OCI-LY7 (cell line): ENCODE measurements at regions not wholly inside any gene's neighbourhood (a gene's known extent, or its start where the extent isn't known, plus 50 kb on each side); places are given as distances from the start of the nearest gene placed in this dataset.

Experiments used
- BruUV-seq: library from RNA; stranded (reverse); fragments of 400-500 nt; replicated peaks from 2 replicates; lab custom pipeline; 2021; lab: Mats Ljungman, UMichigan
- CTCF ChIA-PET: fragments of 300-600 bp; sonication (Branson Sonifier 250); formaldehyde crosslinking; loops from one replicate; lab custom pipeline; 2022; ENCODE audit warnings: antibody characterized with exemption; ENCODE audit not compliant: unreplicated experiment; lab: Charles Lee
- POLR2A ChIA-PET: fragments of 300-600 bp; sonication (Branson Sonifier 250); formaldehyde crosslinking; loops from one replicate; lab custom pipeline; 2022; ENCODE audit warnings: antibody characterized with exemption; lab: Charles Lee
- DNase-seq: peaks from one replicate; pipeline ENCODE4 v3.0.0-alpha.2; 2015; ENCODE audit warnings: low spot score
- H2AFZ ChIP-seq: fragments of 200-600 bp; sonication (generic), shearing (Covaris generic); 2 replicates; pipeline ENCODE4 v1.6.1; 2014; ENCODE audit warnings: mild to moderate bottlenecking, antibody characterized with exemption, low read length, moderate library complexity
- H3K27ac ChIP-seq: fragments of 200-600 bp; sonication (generic); 2 replicates; pipeline ENCODE4 v1.5.1; 2014; ENCODE audit warnings: mixed run types, low read depth, mild to moderate bottlenecking, moderate library complexity, low read length, inconsistent platforms; ENCODE audit not compliant: poor library complexity, severe bottlenecking
- H3K36me3 ChIP-seq: fragments of 200-600 bp; sonication (generic); 2 replicates; pipeline ENCODE4 v1.6.1; 2014; ENCODE audit warnings: mild to moderate bottlenecking, antibody characterized with exemption, low read length, moderate library complexity, mixed read lengths; ENCODE audit not compliant: insufficient read depth
- H3K4me1 ChIP-seq: fragments of 200-600 bp; sonication (generic); 2 replicates; pipeline ENCODE4 v1.5.1; 2014; ENCODE audit warnings: mild to moderate bottlenecking, low read length; ENCODE audit not compliant: insufficient read depth, poor library complexity, severe bottlenecking
- H3K4me2 ChIP-seq: fragments of 200-600 bp; sonication (generic); 2 replicates; pipeline ENCODE4 v1.6.1; 2014; ENCODE audit warnings: mild to moderate bottlenecking, low read length
- H3K4me3 ChIP-seq: fragments of 200-600 bp; sonication (generic); 2 replicates; pipeline ENCODE4 v1.5.1; 2014; ENCODE audit warnings: mild to moderate bottlenecking, low read depth, low read length; ENCODE audit not compliant: poor library complexity, severe bottlenecking
- H3K79me2 ChIP-seq: fragments of 200-600 bp; sonication (generic); 2 replicates; pipeline ENCODE4 v1.6.1; 2016; ENCODE audit warnings: low read depth, mild to moderate bottlenecking, low read length, moderate library complexity, mixed read lengths; ENCODE audit not compliant: insufficient read depth
- H3K9me2 ChIP-seq: fragments of 200-600 bp; sonication (generic); 2 replicates; pipeline ENCODE4 v1.6.1; 2016; ENCODE audit warnings: mild to moderate bottlenecking, low read length, mixed read lengths; ENCODE audit not compliant: insufficient read depth
- H3K9me3 ChIP-seq: fragments of 200-600 bp; sonication (generic); 2 replicates; pipeline ENCODE4 v1.6.1; 2014; ENCODE audit warnings: mild to moderate bottlenecking, mixed run types, low read length, mixed read lengths
- H4K20me1 ChIP-seq: fragments of 200-600 bp; sonication (generic); 2 replicates; pipeline ENCODE4 v1.6.1; 2014; ENCODE audit warnings: mild to moderate bottlenecking, antibody characterized with exemption, low read length, moderate library complexity, mixed read lengths; ENCODE audit not compliant: insufficient read depth
- EZH2phosphoT487 ChIP-seq: fragments of 200-600 bp; sonication (generic); IDR thresholded peaks from 2 replicates; pipeline ENCODE4 v1.6.1; 2018; ENCODE audit warnings: low read depth, borderline replicate concordance, mild to moderate bottlenecking, mixed run types, antibody characterized with exemption, low read length, moderate library complexity, mixed read lengths
- intact Hi-C: fragments of 100-400 bp; cut with micrococcal nuclease; formaldehyde crosslinking; loops from one replicate; pipeline ENCODE4 v1.10.0; 2022; ENCODE audit not compliant: unreplicated experiment
- TF ChIP-seq, protein P1 (sequence below): fragments of 200-600 bp; sonication (generic); conservative IDR thresholded peaks from 2 replicates; pipeline ENCODE4 v1.5.1; 2014; ENCODE audit warnings: mild to moderate bottlenecking, antibody characterized with exemption, low read length, moderate library complexity, mixed read lengths

DNA sequence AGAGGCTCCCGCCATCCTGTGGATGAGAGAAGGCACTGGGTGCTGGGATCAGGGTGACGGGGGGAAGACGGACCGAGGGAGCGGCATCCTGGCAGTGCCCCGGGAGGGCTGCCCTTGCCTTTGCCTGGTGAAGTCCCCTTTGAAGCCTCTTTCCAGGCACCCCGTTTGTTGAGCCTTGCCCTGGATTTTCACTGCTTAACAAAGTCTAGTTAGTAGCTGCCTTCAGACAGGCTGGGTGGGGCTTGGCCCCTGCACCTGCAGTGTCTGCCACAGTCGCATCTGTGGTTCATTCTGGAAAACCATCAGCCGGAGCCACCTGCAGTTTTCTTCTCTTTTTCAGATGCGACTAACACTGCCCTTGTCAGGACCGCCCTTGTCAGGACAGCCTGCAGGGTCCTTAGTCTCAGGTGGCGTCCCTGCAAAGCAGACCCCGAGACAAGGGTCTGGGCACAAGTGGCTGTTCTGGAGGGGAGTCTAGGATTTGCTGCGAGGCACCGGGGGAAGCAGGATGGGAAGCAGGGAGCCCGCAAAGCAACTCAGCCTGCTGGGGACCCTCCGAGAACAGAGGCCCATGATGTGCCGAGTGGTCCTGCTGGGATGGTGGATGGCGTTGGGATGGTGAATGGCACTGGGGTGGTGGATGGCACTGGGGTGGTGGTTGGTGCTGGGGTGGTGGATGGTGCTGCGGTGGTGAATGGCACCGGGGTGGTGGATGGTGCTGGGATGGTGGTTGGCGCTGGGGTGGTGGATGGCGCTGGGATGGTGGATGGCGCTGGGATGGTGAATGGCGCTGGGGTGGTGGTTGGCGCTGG is 147.9 kb upstream of the COL5A1 start:
- intact Hi-C loops = no loop called here
- POLR2A ChIA-PET = no interaction called here
- TF ChIP-seq EZH2phosphoT487 = no peak
- TF ChIP-seq, protein P1, sequence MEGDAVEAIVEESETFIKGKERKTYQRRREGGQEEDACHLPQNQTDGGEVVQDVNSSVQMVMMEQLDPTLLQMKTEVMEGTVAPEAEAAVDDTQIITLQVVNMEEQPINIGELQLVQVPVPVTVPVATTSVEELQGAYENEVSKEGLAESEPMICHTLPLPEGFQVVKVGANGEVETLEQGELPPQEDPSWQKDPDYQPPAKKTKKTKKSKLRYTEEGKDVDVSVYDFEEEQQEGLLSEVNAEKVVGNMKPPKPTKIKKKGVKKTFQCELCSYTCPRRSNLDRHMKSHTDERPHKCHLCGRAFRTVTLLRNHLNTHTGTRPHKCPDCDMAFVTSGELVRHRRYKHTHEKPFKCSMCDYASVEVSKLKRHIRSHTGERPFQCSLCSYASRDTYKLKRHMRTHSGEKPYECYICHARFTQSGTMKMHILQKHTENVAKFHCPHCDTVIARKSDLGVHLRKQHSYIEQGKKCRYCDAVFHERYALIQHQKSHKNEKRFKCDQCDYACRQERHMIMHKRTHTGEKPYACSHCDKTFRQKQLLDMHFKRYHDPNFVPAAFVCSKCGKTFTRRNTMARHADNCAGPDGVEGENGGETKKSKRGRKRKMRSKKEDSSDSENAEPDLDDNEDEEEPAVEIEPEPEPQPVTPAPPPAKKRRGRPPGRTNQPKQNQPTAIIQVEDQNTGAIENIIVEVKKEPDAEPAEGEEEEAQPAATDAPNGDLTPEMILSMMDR = no peak
- Histone ChIP-seq H3K79me2 (no peaks in the 10 kb centered on the region), H3K4me1 (no peaks in the 10 kb centered on the region), H3K36me3 (no peaks in the 10 kb centered on the region), H3K4me3 (no peak overlapping the region), H2AFZ (no peak overlapping the region), H3K9me2 (no peaks in the 10 kb centered on the region), H3K9me3 (no peaks in the 10 kb centered on the region), H3K4me2 (no peak overlapping the region), H4K20me1 (no peaks in the 10 kb centered on the region), H3K27ac (no peak overlapping the region)
- CTCF ChIA-PET = no interaction called here
- no TSS peak for BruUV-seq
- no peak for DNase-seq

- H3K4me1 ChIP-seq = no peaks in the 10 kb centered on the region
- H3K9me2 ChIP-seq = no peaks in the 10 kb centered on the region
- intact Hi-C loops = no loop called here
- no peak overlapping the region for H3K27ac ChIP-seq
- H2AFZ ChIP-seq = no peak overlapping the region
- CTCF ChIA-PET = interaction anchor here (0.6 kb wide), 1 partner anchor 200 kb away, joined by 7 read pairs; no protein-coding TSS in a partner anchor
- POLR2A ChIA-PET = no interaction called here
- no peak for DNase-seq
- TF ChIP-seq, protein P1 = no peak
- TF ChIP-seq EZH2phosphoT487 = no peak
- no TSS peak for BruUV-seq
- no peak overlapping the region for H3K4me2 ChIP-seq
- no peaks in the 10 kb centered on the region for H3K36me3 ChIP-seq
- no peaks in the 10 kb centered on the region for H3K9me3 ChIP-seq
- H3K79me2 ChIP-seq = no peaks in the 10 kb centered on the region
- no peaks in the 10 kb centered on the region for H4K20me1 ChIP-seq
- no peak overlapping the region for H3K4me3 ChIP-seq
These were observed 147.3 kb upstream of the COL5A1 start for GRCh38 chr9:134494273-134494815.

- TF ChIP-seq, protein P1 = no peak
- TF ChIP-seq EZH2phosphoT487 = no peak
- POLR2A ChIA-PET = no interaction called here
- BruUV-seq = no TSS peak
- no peaks in the 10 kb centered on the region for H3K4me1 ChIP-seq
- no peaks in the 10 kb centered on the region for H3K36me3 ChIP-seq
- CTCF ChIA-PET = interaction anchor here (0.6 kb wide), 1 partner anchor 201 kb away, joined by 7 read pairs; no protein-coding TSS in a partner anchor
- no peak overlapping the region for H2AFZ ChIP-seq
- intact Hi-C loops = no loop called here
- H3K9me3 ChIP-seq = no peaks in the 10 kb centered on the region
- H4K20me1 ChIP-seq = no peaks in the 10 kb centered on the region
- H3K27ac ChIP-seq = no peak overlapping the region
- no peaks in the 10 kb centered on the region for H3K9me2 ChIP-seq
- H3K4me3 ChIP-seq = no peak overlapping the region
- no peak overlapping the region for H3K4me2 ChIP-seq
- no peak for DNase-seq
- H3K79me2 ChIP-seq = no peaks in the 10 kb centered on the region
These were observed 146.7 kb upstream of the COL5A1 start for GRCh38 chr9:134494905-134495304.
